OCI-LY3 (cell line): ENCODE measurements at regions not wholly inside any gene's neighbourhood (a gene's known extent, or its start where the extent isn't known, plus 50 kb on each side); places are given as distances from the start of the nearest gene placed in this dataset.

Experiments
- H2AFZ ChIP-seq: fragments of 200-600, 300-600 bp; shearing (Covaris generic); 2 replicates; pipeline ENCODE4 v1.6.0; 2014; ENCODE audit warnings: antibody characterized with exemption, low read depth, low read length
- H3K27ac ChIP-seq: fragments of 200-600, 300-600 bp; sonication (generic); 2 replicates; pipeline ENCODE4 v1.5.1; 2014; ENCODE audit warnings: mild to moderate bottlenecking, low read length, moderate library complexity, mixed read lengths
- H3K27me3 ChIP-seq: fragments of 200-600, 300-600 bp; sonication (generic); 2 replicates; pipeline ENCODE4 v1.6.1; 2014; ENCODE audit warnings: low read depth, low read length, mixed read lengths
- H3K36me3 ChIP-seq: fragments of 200-600, 300-600 bp; sonication (generic); replicated peaks from 2 replicates; pipeline ENCODE3; 2014; ENCODE audit warnings: low read depth, low read length, mixed read lengths
- H3K4me1 ChIP-seq: fragments of 300-600, 200-600 bp; sonication (generic); 2 replicates; pipeline ENCODE4 v1.6.1; 2014; ENCODE audit warnings: low read length, mixed read lengths
- H3K4me2 ChIP-seq: fragments of 200-600, 300-600 bp; sonication (generic); 2 replicates; pipeline ENCODE4 v1.6.1; 2014; ENCODE audit warnings: low read length, mixed read lengths
- H3K4me3 ChIP-seq: fragments of 300-600, 200-600 bp; sonication (generic); 2 replicates; pipeline ENCODE4 v1.5.1; 2014; ENCODE audit warnings: antibody characterized with exemption, mild to moderate bottlenecking, low read length, moderate library complexity
- H3K79me2 ChIP-seq: fragments of 300-600, 200-600 bp; shearing (Covaris generic); 2 replicates; pipeline ENCODE4 v1.6.1; 2014; ENCODE audit warnings: mild to moderate bottlenecking, low read length, mixed read lengths
- H3K9ac ChIP-seq: fragments of 300-600, 200-600 bp; shearing (Covaris generic); 2 replicates; pipeline ENCODE4 v1.6.0; 2014; ENCODE audit warnings: mild to moderate bottlenecking, low read length, moderate library complexity
- H3K9me3 ChIP-seq: fragments of 200-600, 300-600 bp; shearing (Covaris generic); 2 replicates; pipeline ENCODE4 v1.6.1; 2014; ENCODE audit warnings: low read length, mixed read lengths; ENCODE audit not compliant: insufficient read depth
- H4K20me1 ChIP-seq: fragments of 200-600, 300-600 bp; sonication (generic); 2 replicates; pipeline ENCODE4 v1.6.1; 2016; ENCODE audit warnings: low read length, mixed read lengths; ENCODE audit not compliant: insufficient read depth
- EZH2phosphoT487 ChIP-seq: fragments of 200-600 bp; shearing (Covaris generic); IDR thresholded peaks from 2 replicates; pipeline ENCODE4 v1.6.1; 2018; ENCODE audit warnings: antibody characterized with exemption, mixed run types, low read depth
- TF ChIP-seq, protein P1 (sequence below): fragments of 200-600, 300-600 bp; sonication (generic); IDR thresholded peaks from 2 replicates; pipeline ENCODE4 v1.5.1; 2014; ENCODE audit warnings: antibody characterized with exemption, low read length, low read depth

DNA sequence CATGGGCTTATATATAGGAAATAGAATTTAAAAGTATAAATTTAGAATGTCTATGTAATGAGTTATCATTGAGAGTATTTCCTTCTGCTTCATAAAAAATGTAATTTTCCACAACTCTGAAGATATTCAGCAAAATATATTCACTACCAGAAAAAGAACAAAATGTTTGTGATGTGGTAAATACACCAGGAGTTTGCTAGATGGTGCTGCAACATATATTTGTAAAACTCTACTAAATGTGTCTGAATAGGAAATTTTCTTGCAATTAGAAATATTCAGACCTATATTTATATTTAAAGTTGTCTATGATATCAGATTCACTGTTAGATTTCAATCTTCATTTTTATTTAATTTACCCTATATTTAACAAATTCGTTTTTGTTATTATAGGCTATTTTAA, 201.1 kb downstream of the PPP1R3A start:
- Histone ChIP-seq H3K4me2 (no peak overlapping the region), H3K79me2 (no peaks in the 10 kb centered on the region), H3K27me3 (no peaks in the 10 kb centered on the region), H4K20me1 (no peaks in the 10 kb centered on the region), H3K9ac (no peak overlapping the region), H2AFZ (no peak overlapping the region), H3K9me3 (no peaks in the 10 kb centered on the region), H3K4me1 (no peaks in the 10 kb centered on the region), H3K4me3 (no peak overlapping the region), H3K36me3 (no peaks in the 10 kb centered on the region), H3K27ac (no peak overlapping the region)
- TF ChIP-seq, protein P1, sequence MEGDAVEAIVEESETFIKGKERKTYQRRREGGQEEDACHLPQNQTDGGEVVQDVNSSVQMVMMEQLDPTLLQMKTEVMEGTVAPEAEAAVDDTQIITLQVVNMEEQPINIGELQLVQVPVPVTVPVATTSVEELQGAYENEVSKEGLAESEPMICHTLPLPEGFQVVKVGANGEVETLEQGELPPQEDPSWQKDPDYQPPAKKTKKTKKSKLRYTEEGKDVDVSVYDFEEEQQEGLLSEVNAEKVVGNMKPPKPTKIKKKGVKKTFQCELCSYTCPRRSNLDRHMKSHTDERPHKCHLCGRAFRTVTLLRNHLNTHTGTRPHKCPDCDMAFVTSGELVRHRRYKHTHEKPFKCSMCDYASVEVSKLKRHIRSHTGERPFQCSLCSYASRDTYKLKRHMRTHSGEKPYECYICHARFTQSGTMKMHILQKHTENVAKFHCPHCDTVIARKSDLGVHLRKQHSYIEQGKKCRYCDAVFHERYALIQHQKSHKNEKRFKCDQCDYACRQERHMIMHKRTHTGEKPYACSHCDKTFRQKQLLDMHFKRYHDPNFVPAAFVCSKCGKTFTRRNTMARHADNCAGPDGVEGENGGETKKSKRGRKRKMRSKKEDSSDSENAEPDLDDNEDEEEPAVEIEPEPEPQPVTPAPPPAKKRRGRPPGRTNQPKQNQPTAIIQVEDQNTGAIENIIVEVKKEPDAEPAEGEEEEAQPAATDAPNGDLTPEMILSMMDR: 0 out of 2 replicates have a peak, but pooled peaks have one; percentile 6
- no peak for TF ChIP-seq EZH2phosphoT487

DNA sequence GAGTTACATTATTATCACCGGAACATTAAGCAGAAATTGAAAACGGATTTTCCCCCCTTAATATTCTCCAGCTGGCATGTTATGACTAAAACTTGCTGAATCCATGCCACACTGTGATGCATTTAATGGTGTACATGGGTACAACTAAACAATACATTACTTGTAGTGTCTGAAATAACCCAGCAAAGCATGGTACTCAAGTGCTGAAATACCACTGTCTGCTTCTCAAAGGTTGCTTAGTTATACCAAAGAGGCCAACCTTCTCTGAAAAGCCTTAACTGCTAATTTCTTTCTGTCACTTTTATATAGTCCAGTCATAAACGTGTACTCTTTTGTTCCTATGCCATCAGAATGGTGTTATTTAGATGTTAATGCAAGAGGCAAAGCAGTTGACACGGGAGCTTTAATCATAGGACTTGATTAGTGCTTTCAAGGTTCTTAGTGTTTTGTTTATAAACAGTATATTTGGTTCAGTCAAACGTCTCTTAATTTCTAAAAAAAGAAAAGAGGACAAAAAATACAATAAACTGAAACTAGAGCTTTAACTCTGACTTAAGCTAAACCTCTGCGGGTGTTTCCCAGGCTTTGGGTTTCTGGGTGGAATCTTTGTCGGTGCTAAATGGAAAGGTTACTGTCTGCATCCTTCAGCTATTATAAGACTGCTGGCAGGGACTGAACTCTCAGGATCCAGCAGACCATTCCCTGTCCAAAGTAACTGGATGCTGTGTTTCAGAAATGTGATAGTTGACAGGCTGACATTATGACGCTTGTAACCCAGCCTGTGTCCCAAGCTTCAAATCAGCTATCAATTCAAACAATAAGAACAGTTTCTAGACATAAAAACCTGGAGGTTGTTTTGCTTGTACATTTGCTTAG, 202.6 kb downstream of the PPP1R3A start:
- Histone ChIP-seq H3K4me2 (no peak overlapping the region), H3K27ac (no peak overlapping the region), H3K4me3 (no peak overlapping the region), H3K36me3 (no peaks in the 10 kb centered on the region), H3K27me3 (no peaks in the 10 kb centered on the region), H3K79me2 (no peaks in the 10 kb centered on the region), H2AFZ (no peak overlapping the region), H4K20me1 (no peaks in the 10 kb centered on the region), H3K9ac (no peak overlapping the region), H3K4me1 (no peaks in the 10 kb centered on the region), H3K9me3 (0 out of 2 replicates have a peak, but pooled peaks cover 4% of the 10 kb centered on the region)
- TF ChIP-seq, protein P1: no peak
- no peak for TF ChIP-seq EZH2phosphoT487

DNA sequence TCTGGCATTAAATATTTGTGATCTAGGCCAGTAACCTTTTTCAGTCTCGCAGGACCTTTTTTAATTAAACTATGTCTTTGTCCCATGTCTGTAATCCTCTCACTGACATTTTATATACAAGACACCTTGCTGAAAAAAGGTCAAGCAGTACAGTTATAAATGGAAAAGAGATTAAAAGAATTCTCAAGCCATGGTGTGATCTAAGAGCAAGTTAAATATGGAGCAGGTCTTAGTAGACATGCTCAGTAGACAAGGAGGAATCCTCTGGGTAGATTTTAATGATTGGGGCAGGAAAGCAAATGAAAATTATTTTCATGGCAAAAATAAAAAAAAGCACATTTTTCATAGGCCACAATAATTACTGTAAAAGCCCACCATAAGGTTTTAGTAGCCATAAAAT, 203.5 kb downstream of the PPP1R3A start:
- no peak overlapping the region for H3K4me2 ChIP-seq
- TF ChIP-seq, protein P1: no peak
- TF ChIP-seq EZH2phosphoT487: no peak

DNA sequence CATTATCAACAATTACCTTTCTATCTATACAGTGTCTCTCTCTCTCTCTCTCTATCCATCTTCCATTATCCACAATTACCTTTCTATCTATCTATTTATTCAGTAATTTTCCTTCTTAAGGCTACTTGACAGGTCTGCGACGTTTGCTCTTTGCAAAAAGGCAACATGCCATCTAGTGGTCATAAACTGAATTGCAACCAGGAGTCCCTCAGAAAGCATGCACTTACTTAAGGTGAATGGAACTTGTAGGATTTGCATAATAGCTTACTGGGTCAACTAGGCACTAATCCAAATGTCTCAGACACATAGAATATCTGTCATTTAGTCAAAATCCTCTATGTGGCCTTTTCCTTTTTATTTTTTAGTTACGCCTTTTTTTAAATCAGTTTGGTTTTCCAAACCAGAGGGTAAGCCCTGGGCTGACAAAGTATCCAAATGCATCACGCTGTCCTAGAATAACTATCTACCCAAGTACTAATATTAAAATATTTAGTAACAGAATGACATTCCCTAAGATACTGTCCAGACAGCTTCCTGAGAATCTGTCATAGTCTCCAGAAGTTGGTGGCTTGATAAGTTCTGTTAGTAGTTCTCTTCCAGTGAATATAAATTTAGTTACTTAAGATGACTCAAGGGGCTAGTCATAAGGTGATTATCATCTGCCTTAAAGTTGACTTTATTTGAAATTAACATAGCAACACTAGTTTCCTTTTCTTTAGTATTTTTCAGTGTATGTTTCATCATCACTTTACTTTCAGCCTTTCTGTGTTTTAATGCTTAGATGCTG, 208.3 kb downstream of the PPP1R3A start:
- no peak overlapping the region for H3K9ac ChIP-seq
- H2AFZ ChIP-seq: no peak overlapping the region
- no peaks in the 10 kb centered on the region for H4K20me1 ChIP-seq
- H3K4me1 ChIP-seq: peaks cover 5% of the 10 kb centered on the region
- H3K27me3 ChIP-seq: no peaks in the 10 kb centered on the region
- no peaks in the 10 kb centered on the region for H3K36me3 ChIP-seq
- no peak for TF ChIP-seq EZH2phosphoT487
- TF ChIP-seq, protein P1: peak; percentile 93
- H3K79me2 ChIP-seq: no peaks in the 10 kb centered on the region
- no peak overlapping the region for H3K4me2 ChIP-seq
- H3K27ac ChIP-seq: no peak overlapping the region
- 0 out of 2 replicates have a peak, but pooled peaks cover 4% of the 10 kb centered on the region for H3K9me3 ChIP-seq
- no peak overlapping the region for H3K4me3 ChIP-seq

More for the DNA sequence above, 203.5 kb downstream of the PPP1R3A start:
- H3K36me3 ChIP-seq: no peaks in the 10 kb centered on the region
- H3K9me3 ChIP-seq: 0 out of 2 replicates have a peak, but pooled peaks cover 4% of the 10 kb centered on the region
- no peaks in the 10 kb centered on the region for H3K27me3 ChIP-seq
- H3K4me1 ChIP-seq: peaks cover 5% of the 10 kb centered on the region
- no peak overlapping the region for H3K27ac ChIP-seq
- no peaks in the 10 kb centered on the region for H4K20me1 ChIP-seq
- no peak overlapping the region for H3K4me3 ChIP-seq
- H3K79me2 ChIP-seq: no peaks in the 10 kb centered on the region
- H3K9ac ChIP-seq: no peak overlapping the region
- no peak overlapping the region for H2AFZ ChIP-seq
